HG02610 (cell line): ENCODE measurements at regions not wholly inside any gene's neighbourhood (a gene's known extent, or its start where the extent isn't known, plus 50 kb on each side); places are given as distances from the start of the nearest gene placed in this dataset.
"Not testable (repeated sequence)": the region's sequence is repeated elsewhere in the genome, so short reads cannot be mapped to it uniquely, and the experiment has no call there.

ENCODE experiments used
- ATAC-seq: cut with Tn5 transposase; IDR thresholded peaks from one replicate; pipeline ENCODE4 v1.9.1; 2021; ENCODE audit warnings: mild to moderate bottlenecking, moderate library complexity; ENCODE audit not compliant: unreplicated experiment

- no peak for ATAC-seq
These were observed 107.7 kb upstream of the BTN3A2 start for GRCh38 chr6:26257272-26257671.

GRCh38 chr6:26258212-26258977 lies 106.6 kb upstream of the BTN3A2 start:
- no peak for ATAC-seq

- ATAC-seq, result no peak
These were observed 104.8 kb upstream of the BTN3A2 start for GRCh38 chr6:26260110-26260637.

GRCh38 chr6:26260725-26261490 lies 104.1 kb upstream of the BTN3A2 start:
- ATAC-seq, result no peak

- no peak for ATAC-seq
These were observed 100.5 kb upstream of the BTN3A2 start for GRCh38 chr6:26264547-26264946.

- ATAC-seq, result no peak
These were observed 97.9 kb upstream of the BTN3A2 start for GRCh38 chr6:26267083-26267589.

- ATAC-seq, result no peak
These were observed 96.2 kb upstream of the BTN3A2 start for GRCh38 chr6:26268659-26269402.

- no peak for ATAC-seq
These were observed 95.2 kb upstream of the BTN3A2 start for GRCh38 chr6:26269531-26270485.

GRCh38 chr6:26270486-26270861 lies 94.5 kb upstream of the BTN3A2 start:
- ATAC-seq, result no peak

GRCh38 chr6:26270903-26271667 lies 93.9 kb upstream of the BTN3A2 start:
- peak; percentile 24 for ATAC-seq

- no peak for ATAC-seq
These were observed 93.4 kb upstream of the BTN3A2 start for GRCh38 chr6:26271668-26272024.

- ATAC-seq, result peak; percentile 15
These were observed 92.8 kb upstream of the BTN3A2 start for GRCh38 chr6:26272171-26272637.

GRCh38 chr6:26273673-26274588 lies 91.1 kb upstream of the BTN3A2 start:
- no peak for ATAC-seq

GRCh38 chr6:26275663-26276062 lies 89.3 kb upstream of the BTN3A2 start:
- ATAC-seq, result no peak

- no peak for ATAC-seq
These were observed 88.0 kb upstream of the BTN3A2 start for GRCh38 chr6:26276841-26277648.

GRCh38 chr6:26278536-26278935 lies 86.5 kb upstream of the BTN3A2 start:
- no peak for ATAC-seq

- not testable (repeated sequence) for ATAC-seq
These were observed 85.6 kb upstream of the BTN3A2 start for GRCh38 chr6:26279371-26279770.
